Ovary (tissue), 7 donors: ENCODE measurements at regions not wholly inside any gene's neighbourhood (a gene's known extent, or its start where the extent isn't known, plus 50 kb on each side); places are given as distances from the start of the nearest gene placed in this dataset. TPM values are rescaled to one million over a fixed set of nuclear protein-coding genes. Genes with fewer than 3 reads are reported as not detected.

Experiments
- DNase-seq, 5 donors: peaks; one replicate each; pipeline ENCODE4 v3.0.0-alpha.2; 2019 to 2020
- H3K27ac ChIP-seq, 2 donors: fragments of 200-600 bp; one replicate each; pipeline versions ENCODE4 v1.5.1 to v1.8.0; 2019 to 2022
- H3K27me3 ChIP-seq: fragments of 200-600 bp; one replicate; pipeline ENCODE4 v1.8.0; 2022
- H3K36me3 ChIP-seq: fragments of 200-600 bp; sonication (generic); one replicate; pipeline ENCODE4 v1.5.1; 2019
- H3K4me1 ChIP-seq: one replicate; pipeline ENCODE4 v1.8.1; 2013; ENCODE audit warnings: mild to moderate bottlenecking, moderate library complexity; ENCODE audit not compliant: insufficient read depth
- H3K4me3 ChIP-seq: fragments of 200-600 bp; sonication (generic); one replicate; pipeline ENCODE4 v1.5.1; 2017
- H3K9me3 ChIP-seq, 2 donors: fragments of 200-600 bp in 1 of 2; sonication (generic) in 1 of 2; one replicate each; pipeline versions ENCODE4 v1.5.1 to v1.8.1; 2013 to 2019; ENCODE audit warnings: mild to moderate bottlenecking in 1 of 2, moderate library complexity in 1 of 2
- EP300 ChIP-seq: sonication (generic); formaldehyde crosslinking; IDR thresholded peaks from one replicate; pipeline ENCODE4 v1.6.1; 2017; ENCODE audit warnings: antibody characterized with exemption
- POLR2A ChIP-seq: fragments of 450-650 bp; IDR thresholded peaks from one replicate; pipeline ENCODE4 v1.6.1; 2017; ENCODE audit warnings: antibody characterized with exemption, mild to moderate bottlenecking, moderate library complexity
- WGBS, 3 donors: extraction: QIAGEN DNeasy Blood & Tissue Kit in 1 of 3; methylation state at CpG; one replicate each; pipeline versions ENCODE4 v1.1.5 to v1.1.7; 2013 to 2017; 5-methylcytosine and 5-hydroxymethylcytosine counted together
- intact Hi-C, 4 donors: fragments of 100-400 bp; cut with DNase I; formaldehyde crosslinking; loops; one replicate each; pipeline versions ENCODE4 v1.11.0 to v1.15.1; 2022 to 2023
- small RNA-seq: library from RNA; depleted of rRNA; stranded (forward); fragments of <200 nt; gene quantifications from one replicate; pipeline ENCODE3, GENCODE V24; 2016
- TF ChIP-seq, protein P1 (sequence below), 3 donors: fragments of 450-650 bp in 2 of 3; fragments of 200-600 bp in 1 of 3; IDR thresholded peaks; one replicate each; pipeline versions ENCODE4 v1.5.1 to v1.8.0; 2016 to 2022; ENCODE audit warnings: antibody characterized with exemption in 3 of 3, mild to moderate bottlenecking in 1 of 3
- donor health status: DM: no; HTN: no; CAD: no; lungs with moderate emphysema.
- donor health status: DM: no; HTN: no; CAD: no.
- donor health status: Bipolar disorder and iron deficiency.
- donor health status: DM: no; HTN: no; CAD: no.
- donor health status: DM: yes; HTN: yes; CAD: no.

GRCh38 chr3:86152620-86153019 lies 838.3 kb downstream of the VGLL3 start:
- TF ChIP-seq POLR2A (no peak), EP300 (no peak)
- TF ChIP-seq, protein P1, sequence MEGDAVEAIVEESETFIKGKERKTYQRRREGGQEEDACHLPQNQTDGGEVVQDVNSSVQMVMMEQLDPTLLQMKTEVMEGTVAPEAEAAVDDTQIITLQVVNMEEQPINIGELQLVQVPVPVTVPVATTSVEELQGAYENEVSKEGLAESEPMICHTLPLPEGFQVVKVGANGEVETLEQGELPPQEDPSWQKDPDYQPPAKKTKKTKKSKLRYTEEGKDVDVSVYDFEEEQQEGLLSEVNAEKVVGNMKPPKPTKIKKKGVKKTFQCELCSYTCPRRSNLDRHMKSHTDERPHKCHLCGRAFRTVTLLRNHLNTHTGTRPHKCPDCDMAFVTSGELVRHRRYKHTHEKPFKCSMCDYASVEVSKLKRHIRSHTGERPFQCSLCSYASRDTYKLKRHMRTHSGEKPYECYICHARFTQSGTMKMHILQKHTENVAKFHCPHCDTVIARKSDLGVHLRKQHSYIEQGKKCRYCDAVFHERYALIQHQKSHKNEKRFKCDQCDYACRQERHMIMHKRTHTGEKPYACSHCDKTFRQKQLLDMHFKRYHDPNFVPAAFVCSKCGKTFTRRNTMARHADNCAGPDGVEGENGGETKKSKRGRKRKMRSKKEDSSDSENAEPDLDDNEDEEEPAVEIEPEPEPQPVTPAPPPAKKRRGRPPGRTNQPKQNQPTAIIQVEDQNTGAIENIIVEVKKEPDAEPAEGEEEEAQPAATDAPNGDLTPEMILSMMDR (IDR thresholded peaks at IDR 0.05) = no peak
- intact Hi-C loops = no loop called here
- H3K9me3 ChIP-seq = no peaks in the 10 kb centered on the region
- no peak for DNase-seq
- H3K36me3 ChIP-seq = no peaks in the 10 kb centered on the region
- H3K27ac ChIP-seq = no peak overlapping the region
- no peaks in the 10 kb centered on the region for H3K27me3 ChIP-seq
- H3K4me1 ChIP-seq = no peaks in the 10 kb centered on the region
- no peak overlapping the region for H3K4me3 ChIP-seq

- intact Hi-C loops = no loop called here
- TF ChIP-seq, protein P1 (IDR thresholded peaks at IDR 0.05) = no peak
- TF ChIP-seq POLR2A (no peak), EP300 (no peak)
- no peaks in the 10 kb centered on the region for H3K36me3 ChIP-seq
Measured at GRCh38 chr3:86149054-86149453, 841.9 kb downstream of the VGLL3 start.

GRCh38 chr3:86147119-86147518 lies 843.8 kb downstream of the VGLL3 start:
- Histone ChIP-seq H3K27ac (no peak overlapping the region), H3K36me3 (no peaks in the 10 kb centered on the region), H3K27me3 (no peaks in the 10 kb centered on the region), H3K4me3 (no peak overlapping the region), H3K4me1 (no peaks in the 10 kb centered on the region), H3K9me3 (no peaks in the 10 kb centered on the region)
- intact Hi-C loops = no loop called here
- DNase-seq = no peak
- 84 to 85% (median 85%) methylated on average over 5 of the region's 5 CpGs for WGBS, 3 donors
- TF ChIP-seq, protein P1 (IDR thresholded peaks at IDR 0.05) = no peak
- TF ChIP-seq POLR2A (no peak), EP300 (no peak)

More at GRCh38 chr3:86149054-86149453, 841.9 kb downstream of the VGLL3 start:
- H3K4me1 ChIP-seq = no peaks in the 10 kb centered on the region
- H3K4me3 ChIP-seq = no peak overlapping the region
- H3K27ac ChIP-seq = no peak overlapping the region
- no peaks in the 10 kb centered on the region for H3K27me3 ChIP-seq
- no peaks in the 10 kb centered on the region for H3K9me3 ChIP-seq
- DNase-seq = no peak

GRCh38 chr3:86126552-86126951 lies 864.4 kb downstream of the VGLL3 start:
- Histone ChIP-seq H3K36me3 (no peaks in the 10 kb centered on the region), H3K9me3 (no peaks in the 10 kb centered on the region), H3K4me1 (no peaks in the 10 kb centered on the region), H3K27me3 (no peaks in the 10 kb centered on the region), H3K4me3 (no peak overlapping the region), H3K27ac (no peak overlapping the region)
- TF ChIP-seq POLR2A (no peak), EP300 (no peak)
- TF ChIP-seq, protein P1 (IDR thresholded peaks at IDR 0.05) = no peak
- DNase-seq = no peak
- intact Hi-C loops = no loop called here
- WGBS, 3 donors = 81 to 86% (median 82%) methylated on average over 5 of the region's 5 CpGs

Small RNAs in the stretch of these regions (small RNA-seq; reads per million reads assigned to genes)
- gene AC108706.1 = not detected
- gene RNU6-1129P = not detected
